H1 (cell line): ENCODE measurements at regions not wholly inside any gene's neighbourhood (a gene's known extent, or its start where the extent isn't known, plus 50 kb on each side); places are given as distances from the start of the nearest gene placed in this dataset.

Experiments
- CTCF ChIA-PET: fragments of 300-600 bp; sonication (Branson Sonifier 250); formaldehyde crosslinking; loops from one replicate; lab custom pipeline; 2021; ENCODE audit not compliant: partially characterized antibody; lab: Charles Lee
- POLR2A ChIA-PET: fragments of 300-600 bp; sonication (Branson Sonifier 250); formaldehyde crosslinking; loops from one replicate; lab custom pipeline; 2021; ENCODE audit warnings: inconsistent platforms; ENCODE audit not compliant: partially characterized antibody; lab: Charles Lee
- DNase-seq, 2 experiments: peaks; one replicate each; pipeline versions ENCODE4 v3.0.0 to v3.0.0-alpha.2; 2010 to 2022; ENCODE audit warnings: low spot score in 2 of 2, low read depth in 1 of 2, mixed read lengths in 1 of 2
- FAIRE-seq: peaks from 2 replicates; lab custom pipeline; 2011; peaks lifted over from hg19 to GRCh38; lab: Jason Lieb, UNC
- H2AFZ ChIP-seq: 2 replicates; pipeline ENCODE4 v1.8.1; 2012; ENCODE audit warnings: low read length, inconsistent platforms
- H2AK5ac ChIP-seq: 2 replicates; pipeline ENCODE4 v1.6.1; 2013; ENCODE audit warnings: low read depth, low read length
- H2BK120ac ChIP-seq: replicated peaks from 2 replicates; pipeline ENCODE3; 2013; ENCODE audit warnings: low read depth, low read length, inconsistent platforms
- H2BK12ac ChIP-seq: 2 replicates; pipeline ENCODE4 v1.6.1; 2013; ENCODE audit warnings: low read depth, low read length
- H2BK15ac ChIP-seq: 2 replicates; pipeline ENCODE4 v1.6.1; 2013; ENCODE audit warnings: low read length
- H2BK20ac ChIP-seq: 2 replicates; pipeline ENCODE4 v1.6.1; 2013; ENCODE audit warnings: low read length
- H2BK5ac ChIP-seq: 2 replicates; pipeline ENCODE4 v1.6.1; 2013; ENCODE audit warnings: low read depth, low read length
- H3K14ac ChIP-seq: 2 replicates; pipeline ENCODE4 v1.6.1; 2013; ENCODE audit warnings: inconsistent platforms; ENCODE audit not compliant: insufficient read length
- H3K18ac ChIP-seq: 2 replicates; pipeline ENCODE4 v1.6.1; 2013; ENCODE audit warnings: low read length; ENCODE audit errors: extremely low read depth
- H3K23ac ChIP-seq: 2 replicates; pipeline ENCODE4 v1.6.1; 2013; ENCODE audit warnings: inconsistent platforms; ENCODE audit not compliant: insufficient read length
- H3K23me2 ChIP-seq: 2 replicates; pipeline ENCODE4 v1.6.1; 2013; ENCODE audit warnings: low read depth, low read length
- H3K27ac ChIP-seq: 2 replicates; pipeline ENCODE4 v1.6.1; 2011; ENCODE audit warnings: low read depth, low read length, inconsistent platforms
- H3K27me3 ChIP-seq, 4 experiments: replicated peaks in 1 of 4; 1 replicate in 1 of 4; 2 replicates in 3 of 4; pipeline versions ENCODE4 v1.6.1 to v1.8.1; 2011 to 2013; ENCODE audit warnings: low read length in 3 of 4, mild to moderate bottlenecking in 3 of 4, inconsistent platforms in 2 of 4, mixed read lengths in 2 of 4, moderate library complexity in 1 of 4; ENCODE audit not compliant: control insufficient read depth in 3 of 4, insufficient read depth in 3 of 4; ENCODE audit errors: extremely low read depth in 1 of 4
- H3K36me3 ChIP-seq, 4 experiments: 2 replicates each; pipeline versions ENCODE4 v1.6.1 to v1.8.1; 2011 to 2013; ENCODE audit warnings: mild to moderate bottlenecking in 4 of 4, low read length in 3 of 4, moderate library complexity in 2 of 4, control low read depth in 1 of 4, inconsistent platforms in 1 of 4; ENCODE audit not compliant: insufficient read depth in 4 of 4, control insufficient read depth in 2 of 4
- H3K4ac ChIP-seq: replicated peaks from 2 replicates; pipeline ENCODE3; 2013; ENCODE audit warnings: low read length, low read depth, mixed read lengths, inconsistent platforms; ENCODE audit not compliant: insufficient read length
- H3K4me1 ChIP-seq, 4 experiments: replicated peaks in 1 of 4; 1 replicate in 1 of 4; 2 replicates in 3 of 4; pipeline versions ENCODE4 v1.6.1 to v1.8.1; 2011 to 2013; ENCODE audit warnings: low read length in 3 of 4, inconsistent platforms in 2 of 4, mixed read lengths in 1 of 4; ENCODE audit not compliant: insufficient read depth in 4 of 4, control insufficient read depth in 3 of 4
- H3K4me2 ChIP-seq, 2 experiments: 2 replicates each; pipeline versions ENCODE4 v1.6.1 to v1.8.1; 2011 to 2013; ENCODE audit warnings: low read depth in 2 of 2, low read length in 2 of 2, control low read depth in 1 of 2, inconsistent platforms in 1 of 2, mild to moderate bottlenecking in 1 of 2; ENCODE audit not compliant: insufficient read depth in 1 of 2
- H3K4me3 ChIP-seq, 4 experiments: fragments of 200-600, 300-600 bp in 1 of 4; sonication (generic), shearing (Covaris generic), sonication (Bioruptor Twin) in 1 of 4; 2 replicates each; pipeline versions ENCODE4 v1.5.1 to v1.8.1; 2011 to 2016; ENCODE audit warnings: low read length in 4 of 4, low read depth in 3 of 4, control low read depth in 2 of 4, inconsistent platforms in 2 of 4, mild to moderate bottlenecking in 2 of 4, mixed read lengths in 1 of 4, moderate library complexity in 1 of 4; ENCODE audit not compliant: insufficient read depth in 2 of 4; ENCODE audit errors: extremely low read depth in 1 of 4
- H3K56ac ChIP-seq: replicated peaks from 2 replicates; pipeline ENCODE3; 2013; ENCODE audit warnings: low read depth, mild to moderate bottlenecking, mixed read lengths, low read length, inconsistent platforms; ENCODE audit not compliant: insufficient read length
- H3K79me1 ChIP-seq: 2 replicates; pipeline ENCODE4 v1.6.1; 2013; ENCODE audit warnings: low read depth, low read length, control low read depth
- H3K79me2 ChIP-seq, 2 experiments: 2 replicates each; pipeline versions ENCODE4 v1.6.1 to v1.8.1; 2012 to 2013; ENCODE audit warnings: low read length in 2 of 2, mild to moderate bottlenecking in 2 of 2, inconsistent platforms in 1 of 2; ENCODE audit not compliant: insufficient read depth in 2 of 2, control insufficient read depth in 1 of 2
- H3K9ac ChIP-seq, 4 experiments: replicated peaks in 1 of 4; 1 replicate in 1 of 4; 2 replicates in 3 of 4; pipeline versions ENCODE4 v1.6.1 to v1.8.1; 2011 to 2013; ENCODE audit warnings: low read depth in 3 of 4, low read length in 3 of 4, control low read depth in 2 of 4, mild to moderate bottlenecking in 2 of 4, moderate library complexity in 2 of 4, inconsistent platforms in 1 of 4; ENCODE audit errors: extremely low read depth in 1 of 4
- H3K9me3 ChIP-seq, 2 experiments: 2 replicates each; pipeline versions ENCODE4 v1.6.1 to v1.8.1; 2012 to 2013; ENCODE audit warnings: mild to moderate bottlenecking in 2 of 2, moderate library complexity in 2 of 2, control low read depth in 1 of 2, inconsistent platforms in 1 of 2, low read depth in 1 of 2, low read length in 1 of 2, mixed read lengths in 1 of 2; ENCODE audit not compliant: insufficient read depth in 2 of 2
- H4K20me1 ChIP-seq, 2 experiments: replicated peaks in 1 of 2; 2 replicates each; pipeline versions ENCODE3 to v1.8.1; 2011 to 2013; ENCODE audit warnings: inconsistent platforms in 2 of 2, low read length in 2 of 2, mild to moderate bottlenecking in 1 of 2; ENCODE audit not compliant: insufficient read depth in 2 of 2, control insufficient read depth in 1 of 2
- H4K5ac ChIP-seq: 2 replicates; pipeline ENCODE4 v1.6.1; 2013; ENCODE audit warnings: low read length, low read depth, mixed read lengths, inconsistent platforms; ENCODE audit not compliant: insufficient read length
- H4K8ac ChIP-seq: 2 replicates; pipeline ENCODE4 v1.8.0; 2013; ENCODE audit warnings: mild to moderate bottlenecking, moderate library complexity, low read length, inconsistent platforms; ENCODE audit not compliant: insufficient read depth; ENCODE audit errors: extremely low read depth
- H4K91ac ChIP-seq: replicated peaks from 2 replicates; pipeline ENCODE3; 2013; ENCODE audit warnings: low read length, mixed read lengths, inconsistent platforms; ENCODE audit not compliant: insufficient read length
- BCL11A ChIP-seq, 2 experiments: IDR thresholded peaks; one replicate each; pipeline ENCODE4 v1.6.1; 2011; ENCODE audit warnings: low read depth in 2 of 2, low read length in 2 of 2, mild to moderate bottlenecking in 2 of 2
- CHD1 ChIP-seq: IDR thresholded peaks from 2 replicates; pipeline ENCODE4 v1.6.1; 2012; ENCODE audit warnings: low read depth, low read length, improper control_type of control experiment
- CHD2 ChIP-seq: IDR thresholded peaks from 2 replicates; pipeline ENCODE4 v1.6.1; 2012; ENCODE audit warnings: low read length, improper control_type of control experiment
- KDM1A ChIP-seq: fragments of 200-600, 300-600 bp; sonication (generic); IDR thresholded peaks from 2 replicates; pipeline ENCODE4 v1.7.1; 2016; ENCODE audit warnings: mild to moderate bottlenecking, low read length, borderline replicate concordance
- POLR2AphosphoS5 ChIP-seq: IDR thresholded peaks from 2 replicates; pipeline ENCODE4 v1.6.1; 2011; ENCODE audit warnings: low read depth, low read length
- RBBP5 ChIP-seq: IDR thresholded peaks from 2 replicates; pipeline ENCODE4 v1.7.1; 2012; ENCODE audit warnings: low read depth, mild to moderate bottlenecking, inconsistent platforms, low read length, moderate library complexity, borderline replicate concordance
- RXRA ChIP-seq: IDR thresholded peaks from 2 replicates; pipeline ENCODE4 v1.6.1; 2011; ENCODE audit warnings: low read depth, mild to moderate bottlenecking, low read length, moderate library complexity; ENCODE audit not compliant: insufficient read depth
- SUZ12 ChIP-seq: fragments of 200-600 bp; sonication (generic); IDR thresholded peaks from 2 replicates; pipeline ENCODE4 v1.6.1; 2012; ENCODE audit warnings: mild to moderate bottlenecking, inconsistent platforms, low read length, moderate library complexity, mixed read lengths
- TAF7 ChIP-seq: optimal IDR thresholded peaks from 2 replicates; pipeline ENCODE3; 2011; ENCODE audit warnings: low read depth, mild to moderate bottlenecking, inconsistent platforms, low read length, moderate library complexity, borderline replicate concordance
- TEAD4 ChIP-seq: IDR thresholded peaks from 2 replicates; pipeline ENCODE4 v1.6.1; 2012; ENCODE audit warnings: low read depth, low read length, inconsistent platforms, mixed read lengths
- WGBS, 2 experiments: shearing (Covaris generic) in 1 of 2; methylation state at CpG; one replicate each; pipeline versions ENCODE4 v1.1.6 to v1.1.7; 2013 to 2015; ENCODE audit warnings: low lambda C conversion rate in 2 of 2, mixed read lengths in 2 of 2, inconsistent platforms in 1 of 2, low coverage in 1 of 2, missing lambda C conversion rate in 1 of 2; ENCODE audit not compliant: insufficient replicate concordance in 2 of 2, insufficient coverage in 1 of 2, insufficient read length in 1 of 2; ENCODE audit errors: extremely low coverage in 1 of 2, missing lambda C conversion rate in 1 of 2; 5-methylcytosine and 5-hydroxymethylcytosine counted together
- TF ChIP-seq, protein P1 (sequence below): IDR thresholded peaks from 2 replicates; pipeline ENCODE4 v1.6.1; 2012; ENCODE audit warnings: inconsistent platforms
- TF ChIP-seq, protein P2 (sequence below): IDR thresholded peaks from 2 replicates; pipeline ENCODE4 v1.6.1; 2012; ENCODE audit warnings: inconsistent platforms

DNA sequence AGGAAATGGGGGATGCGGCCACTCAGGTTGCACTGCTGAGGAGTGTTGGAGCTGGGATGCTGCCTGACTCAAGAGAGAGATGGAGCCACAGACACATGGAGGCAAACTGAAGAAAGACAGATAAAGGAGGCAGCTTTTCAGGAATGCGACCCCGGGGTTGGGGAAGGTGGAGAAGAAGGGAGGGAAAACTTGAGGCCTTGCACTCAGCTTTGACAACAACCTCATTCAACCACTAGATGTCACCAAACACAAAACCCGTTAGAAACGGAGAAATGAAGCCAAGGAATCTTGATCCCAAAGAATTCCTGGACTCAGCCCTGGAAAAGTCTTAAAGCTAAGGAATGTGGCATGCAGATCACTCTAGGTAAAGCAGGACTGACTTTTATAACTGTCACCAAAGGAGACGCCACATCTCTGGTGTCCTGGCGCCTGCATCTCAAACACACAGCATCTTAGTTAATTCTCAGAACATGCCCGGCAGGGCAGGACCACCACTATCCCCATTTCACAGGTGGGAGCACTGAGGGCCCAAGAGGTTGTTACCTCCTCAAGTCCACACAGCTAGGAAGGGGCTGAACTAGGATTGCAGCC is 59.6 kb upstream of the LMCD1 start:
- Histone ChIP-seq H3K14ac (no peak overlapping the region), H4K91ac (no peak overlapping the region), H4K5ac (no peak overlapping the region), H2BK20ac (no peak overlapping the region), H3K4me2 (no peak overlapping the region), H4K20me1 (no peaks in the 10 kb centered on the region), H3K9ac (no peak overlapping the region), H3K4me1 (peaks cover 2 to 14% (median 5%) of the 10 kb centered on the region in 4 experiments; a peak in 6 of 7 replicates), H2AK5ac (no peak overlapping the region), H4K8ac (no peak overlapping the region), H3K4me3 (no peak overlapping the region), H2BK5ac (no peak overlapping the region), H2BK15ac (no peak overlapping the region), H2BK120ac (no peak overlapping the region), H3K27me3 (no peaks in the 10 kb centered on the region), H2AFZ (no peak overlapping the region), H3K9me3 (peaks cover 4 to 14% of the 10 kb centered on the region in 2 experiments; a peak in 2 of 4 replicates), H3K79me1 (no peaks in the 10 kb centered on the region), H3K36me3 (no peaks in the 10 kb centered on the region; a peak in 1 of 8 replicates), H3K18ac (no peak overlapping the region), H3K79me2 (no peaks in the 10 kb centered on the region), H3K23me2 (0 out of 2 replicates have a peak, but pooled peaks cover 2% of the 10 kb centered on the region), H3K27ac (no peak overlapping the region), H3K4ac (no peak overlapping the region), H3K56ac (no peak overlapping the region), H2BK12ac (peak overlapping the region; percentile 71; the same call in 1 of the 2 replicates), H3K23ac (no peak overlapping the region)
- DNase-seq (peak; percentile 39 to 60), FAIRE-seq (peak; percentile 97)
- WGBS, 2 experiments, result 66% methylated on average over 8 of the region's 8 CpGs; no CpG with 5 or more reads in 1 of the 2 experiments
- CTCF ChIA-PET, result interaction anchor here (0.6 to 4.0 kb wide), 36 partner anchors 9 to 1336 kb away, joined by 3 to 24 read pairs (median 4); no protein-coding TSS in a partner anchor
- POLR2A ChIA-PET, result interaction anchor here (1.1 kb wide), 1 partner anchor 59 kb away, joined by 3 read pairs; the partner anchor contains the start of gene LMCD1
- TF ChIP-seq KDM1A (peak; percentile 96), CHD2 (no peak), RXRA (no peak), BCL11A (IDR thresholded peaks at IDR 0.05; ENCODE audit: low read depth in 2 of 2, low read length in 2 of 2) (peak in 1 of 2 experiments; percentile 35), RBBP5 (no peak), CHD1 (no peak), TAF7 (no peak), POLR2AphosphoS5 (no peak), SUZ12 (no peak), TEAD4 (peak; percentile 89; the same call in 1 of the 2 replicates)
- TF ChIP-seq, protein P1, sequence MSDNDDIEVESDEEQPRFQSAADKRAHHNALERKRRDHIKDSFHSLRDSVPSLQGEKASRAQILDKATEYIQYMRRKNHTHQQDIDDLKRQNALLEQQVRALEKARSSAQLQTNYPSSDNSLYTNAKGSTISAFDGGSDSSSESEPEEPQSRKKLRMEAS, result peak; percentile 71; the same call in 1 of the 2 replicates
- TF ChIP-seq, protein P2, sequence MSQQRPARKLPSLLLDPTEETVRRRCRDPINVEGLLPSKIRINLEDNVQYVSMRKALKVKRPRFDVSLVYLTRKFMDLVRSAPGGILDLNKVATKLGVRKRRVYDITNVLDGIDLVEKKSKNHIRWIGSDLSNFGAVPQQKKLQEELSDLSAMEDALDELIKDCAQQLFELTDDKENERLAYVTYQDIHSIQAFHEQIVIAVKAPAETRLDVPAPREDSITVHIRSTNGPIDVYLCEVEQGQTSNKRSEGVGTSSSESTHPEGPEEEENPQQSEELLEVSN, result peak; percentile 91
